Fibroblast of lung (primary cell): ENCODE measurements at regions not wholly inside any gene's neighbourhood (a gene's known extent, or its start where the extent isn't known, plus 50 kb on each side); places are given as distances from the start of the nearest gene placed in this dataset.
"Not testable (repeated sequence)": the region's sequence is repeated elsewhere in the genome, so short reads cannot be mapped to it uniquely, and the experiment has no call there.

ENCODE experiments used
- DNase-seq, 2 donors: peaks; one replicate each; pipeline versions ENCODE4 v3.0.0 to v3.0.0-alpha.2; 2010; ENCODE audit warnings: low read depth in 2 of 2
- H2AFZ ChIP-seq: 2 replicates; pipeline ENCODE4 v1.5.1; 2012; ENCODE audit warnings: low read length, control low read depth, inconsistent platforms
- H3K27ac ChIP-seq: 2 replicates; pipeline ENCODE4 v1.5.1; 2011; ENCODE audit warnings: low read length, control low read depth; ENCODE audit not compliant: insufficient read depth
- H3K27me3 ChIP-seq: 2 replicates; pipeline ENCODE4 v1.5.1; 2011; ENCODE audit warnings: mild to moderate bottlenecking, low read length; ENCODE audit not compliant: control insufficient read depth, insufficient read depth
- H3K36me3 ChIP-seq: 2 replicates; pipeline ENCODE4 v1.5.1; 2011; ENCODE audit warnings: low read length; ENCODE audit not compliant: control insufficient read depth, insufficient read depth
- H3K4me1 ChIP-seq: 2 replicates; pipeline ENCODE4 v1.5.1; 2011; ENCODE audit warnings: low read length; ENCODE audit not compliant: control insufficient read depth, insufficient read depth; ENCODE audit errors: extremely low read depth
- H3K4me2 ChIP-seq: 2 replicates; pipeline ENCODE4 v1.5.1; 2011; ENCODE audit warnings: low read length, control low read depth; ENCODE audit not compliant: insufficient read depth; ENCODE audit errors: extremely low read depth
- H3K4me3 ChIP-seq, 4 experiments: fragments of 200-600 bp in 1 of 4; sonication (generic) in 1 of 4; replicated peaks in 1 of 4; 2 replicates each; pipeline ENCODE4 v1.5.1; 2011 to 2016; ENCODE audit warnings: low read length in 4 of 4, low read depth in 3 of 4, mild to moderate bottlenecking in 3 of 4, control low read depth in 2 of 4, inconsistent platforms in 1 of 4, mixed read lengths in 1 of 4; ENCODE audit not compliant: insufficient read depth in 1 of 4; ENCODE audit errors: control extremely low read depth in 1 of 4
- H3K79me2 ChIP-seq: 2 replicates; pipeline ENCODE4 v1.5.1; 2012; ENCODE audit warnings: mild to moderate bottlenecking, low read length, inconsistent platforms; ENCODE audit not compliant: control insufficient read depth, insufficient read depth
- H3K9ac ChIP-seq: 2 replicates; pipeline ENCODE4 v1.5.1; 2011; ENCODE audit warnings: mild to moderate bottlenecking, low read length, control low read depth; ENCODE audit not compliant: insufficient read depth
- H3K9me3 ChIP-seq: 2 replicates; pipeline ENCODE4 v1.5.1; 2012; ENCODE audit warnings: low read depth, low read length; ENCODE audit not compliant: control insufficient read depth, insufficient read depth
- H4K20me1 ChIP-seq: 2 replicates; pipeline ENCODE4 v1.5.1; 2011; ENCODE audit warnings: low read length; ENCODE audit not compliant: control insufficient read depth, insufficient read depth; ENCODE audit errors: extremely low read depth

DNA sequence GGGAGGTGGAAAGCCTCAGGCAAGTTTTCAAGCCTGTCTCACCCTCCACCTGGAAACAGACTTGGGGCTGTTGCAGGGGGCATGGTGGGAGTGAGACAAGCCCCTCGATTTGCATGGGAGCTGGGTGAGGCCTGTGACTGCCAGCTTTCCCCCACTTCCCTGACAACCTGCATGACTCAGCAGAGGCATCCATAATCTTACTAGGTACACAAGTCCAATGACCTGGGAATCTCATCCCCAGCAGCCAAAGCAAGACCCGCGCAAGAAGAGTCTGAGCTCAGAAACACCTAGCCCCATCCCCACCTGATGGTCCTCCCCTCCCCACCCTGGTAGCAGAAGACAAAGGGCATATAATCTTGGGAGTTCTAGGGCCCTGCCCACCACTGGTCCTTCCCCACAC is 136.9 kb upstream of the POMZP3 start:
- not testable (repeated sequence) for H3K9me3 ChIP-seq, DNase-seq, H4K20me1 ChIP-seq, H3K9ac ChIP-seq, H3K27ac ChIP-seq, H3K36me3 ChIP-seq, H3K4me2 ChIP-seq, H2AFZ ChIP-seq, H3K27me3 ChIP-seq, H3K4me3 ChIP-seq, H3K79me2 ChIP-seq, H3K4me1 ChIP-seq

GRCh38 chr7:76760546-76761220 is 133.6 kb upstream of the POMZP3 start:
- H4K20me1 ChIP-seq, H3K4me3 ChIP-seq, H3K79me2 ChIP-seq, H3K9ac ChIP-seq, H3K27me3 ChIP-seq, H3K4me1 ChIP-seq, H3K4me2 ChIP-seq, H2AFZ ChIP-seq, H3K36me3 ChIP-seq, H3K9me3 ChIP-seq, H3K27ac ChIP-seq: not testable (repeated sequence)
- DNase-seq = peak in 1 of 2 donors; percentile 6

DNA sequence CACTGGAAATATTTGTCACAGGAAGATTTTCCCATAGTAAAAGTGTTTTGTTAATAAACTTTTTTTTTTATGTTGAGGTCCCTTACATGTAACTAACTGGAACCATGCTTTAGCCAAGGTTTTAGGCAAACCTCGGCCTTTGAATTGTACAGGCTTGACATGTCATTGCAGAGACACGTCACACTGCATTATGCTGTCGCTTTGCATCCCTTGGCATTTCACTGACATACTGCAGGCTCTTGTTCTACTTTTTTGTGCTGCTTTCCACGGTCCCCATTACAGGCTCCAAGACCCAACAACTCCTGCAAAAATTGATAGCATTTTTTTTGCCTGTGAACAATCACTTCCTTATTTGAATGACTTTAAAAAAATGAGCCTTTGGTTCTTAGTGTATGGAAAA is 112.5 kb upstream of the POMZP3 start:
- not testable (repeated sequence) for H3K36me3 ChIP-seq, DNase-seq, H4K20me1 ChIP-seq, H3K4me3 ChIP-seq, H3K4me2 ChIP-seq, H3K27ac ChIP-seq, H3K9ac ChIP-seq, H3K27me3 ChIP-seq, H3K79me2 ChIP-seq, H3K9me3 ChIP-seq, H2AFZ ChIP-seq, H3K4me1 ChIP-seq

- H3K27ac ChIP-seq, H4K20me1 ChIP-seq, H3K4me2 ChIP-seq, H3K27me3 ChIP-seq, H3K36me3 ChIP-seq, H3K9ac ChIP-seq, H3K79me2 ChIP-seq, H3K9me3 ChIP-seq, H3K4me3 ChIP-seq, H2AFZ ChIP-seq, DNase-seq, H3K4me1 ChIP-seq: not testable (repeated sequence)
These were observed 109.6 kb upstream of the POMZP3 start for GRCh38 chr7:76736724-76737123.

DNA sequence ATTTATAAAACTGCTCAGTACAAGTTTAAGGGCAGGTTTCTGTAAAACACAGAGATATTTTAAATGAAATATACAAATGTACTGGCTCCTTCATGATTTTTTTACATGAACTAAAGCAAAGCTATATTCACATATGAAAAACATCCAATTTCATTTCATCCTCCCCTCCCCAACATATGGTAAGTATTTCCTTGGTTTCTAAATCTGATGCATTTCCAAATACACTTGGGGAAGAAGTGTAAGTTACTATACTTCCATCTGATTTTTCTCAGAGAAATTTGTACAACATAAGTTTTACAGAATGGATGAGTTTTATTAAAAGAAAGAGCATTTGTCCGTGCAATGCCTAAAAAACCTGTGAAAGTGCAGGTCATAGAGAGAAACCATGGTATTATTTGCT is 109.0 kb upstream of the POMZP3 start:
- not testable (repeated sequence) for H3K4me2 ChIP-seq, H3K36me3 ChIP-seq, H3K79me2 ChIP-seq, H3K9ac ChIP-seq, H3K9me3 ChIP-seq, H2AFZ ChIP-seq, DNase-seq, H3K27me3 ChIP-seq, H3K4me3 ChIP-seq, H4K20me1 ChIP-seq, H3K27ac ChIP-seq, H3K4me1 ChIP-seq

DNA sequence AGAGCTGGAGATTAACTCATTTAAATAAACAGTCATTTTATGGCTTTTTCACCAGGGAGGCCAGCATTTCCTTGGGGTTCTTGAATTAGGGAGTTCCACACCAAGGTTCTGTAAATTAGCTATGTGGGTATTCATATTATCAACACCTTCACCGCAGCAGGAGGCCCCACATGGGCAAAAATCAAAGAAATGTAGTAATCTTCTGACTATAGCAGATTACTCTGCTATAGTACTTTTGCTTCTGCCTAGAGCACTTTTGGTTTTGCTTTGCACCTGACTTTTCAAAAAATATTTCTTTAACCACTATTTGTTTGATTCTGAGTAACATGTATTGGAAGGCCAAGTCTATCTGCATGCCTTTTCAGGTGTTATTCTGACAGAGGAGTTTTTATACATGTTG is 108.6 kb upstream of the POMZP3 start:
- not testable (repeated sequence) for H3K79me2 ChIP-seq, H3K9me3 ChIP-seq, DNase-seq, H3K4me1 ChIP-seq, H2AFZ ChIP-seq, H4K20me1 ChIP-seq, H3K4me2 ChIP-seq, H3K36me3 ChIP-seq, H3K4me3 ChIP-seq, H3K27me3 ChIP-seq, H3K27ac ChIP-seq, H3K9ac ChIP-seq

- not testable (repeated sequence) for H3K36me3 ChIP-seq, H3K9me3 ChIP-seq, H3K4me1 ChIP-seq, H3K27ac ChIP-seq, H4K20me1 ChIP-seq, DNase-seq, H3K4me2 ChIP-seq, H3K79me2 ChIP-seq, H3K4me3 ChIP-seq, H2AFZ ChIP-seq, H3K27me3 ChIP-seq, H3K9ac ChIP-seq
These were observed 101.5 kb upstream of the POMZP3 start for GRCh38 chr7:76728571-76728974.
